ENCODE measurements at regions not wholly inside any gene's neighbourhood (a gene's known extent, or its start where the extent isn't known, plus 50 kb on each side); places are given as distances from the start of the nearest gene placed in this dataset.

DNA sequence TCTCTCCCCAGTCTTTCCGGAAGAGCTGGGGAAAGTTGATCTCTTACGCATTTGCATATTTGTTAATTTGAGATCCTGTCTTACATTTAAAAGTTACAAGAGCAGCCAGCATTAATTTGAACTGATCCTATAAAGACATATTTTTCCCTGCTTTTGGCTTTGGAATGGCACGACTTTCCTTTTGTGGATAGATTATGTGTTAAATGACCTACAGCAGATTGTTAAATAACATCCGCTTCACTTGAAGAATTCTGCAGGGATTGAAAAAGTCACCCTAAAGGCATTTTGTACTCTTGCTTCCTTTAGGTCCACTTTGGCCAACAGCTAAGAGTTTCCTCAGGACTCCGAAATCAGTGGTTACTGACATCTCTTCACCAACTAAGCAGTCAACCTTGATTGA is 334.0 kb downstream of the TBC1D4 start:
- TF ChIP-seq, protein P1, sequence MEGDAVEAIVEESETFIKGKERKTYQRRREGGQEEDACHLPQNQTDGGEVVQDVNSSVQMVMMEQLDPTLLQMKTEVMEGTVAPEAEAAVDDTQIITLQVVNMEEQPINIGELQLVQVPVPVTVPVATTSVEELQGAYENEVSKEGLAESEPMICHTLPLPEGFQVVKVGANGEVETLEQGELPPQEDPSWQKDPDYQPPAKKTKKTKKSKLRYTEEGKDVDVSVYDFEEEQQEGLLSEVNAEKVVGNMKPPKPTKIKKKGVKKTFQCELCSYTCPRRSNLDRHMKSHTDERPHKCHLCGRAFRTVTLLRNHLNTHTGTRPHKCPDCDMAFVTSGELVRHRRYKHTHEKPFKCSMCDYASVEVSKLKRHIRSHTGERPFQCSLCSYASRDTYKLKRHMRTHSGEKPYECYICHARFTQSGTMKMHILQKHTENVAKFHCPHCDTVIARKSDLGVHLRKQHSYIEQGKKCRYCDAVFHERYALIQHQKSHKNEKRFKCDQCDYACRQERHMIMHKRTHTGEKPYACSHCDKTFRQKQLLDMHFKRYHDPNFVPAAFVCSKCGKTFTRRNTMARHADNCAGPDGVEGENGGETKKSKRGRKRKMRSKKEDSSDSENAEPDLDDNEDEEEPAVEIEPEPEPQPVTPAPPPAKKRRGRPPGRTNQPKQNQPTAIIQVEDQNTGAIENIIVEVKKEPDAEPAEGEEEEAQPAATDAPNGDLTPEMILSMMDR (conservative IDR thresholded peaks at IDR 0.05; ENCODE audit: low read depth, low read length), result no peak
- TF ChIP-seq EZH2 (IDR thresholded peaks at IDR 0.05; ENCODE audit: borderline replicate concordance, low read depth, low read length, poor library complexity, severe bottlenecking), result no peak
